ENCODE measurements at regions not wholly inside any gene's neighbourhood (a gene's known extent, or its start where the extent isn't known, plus 50 kb on each side); places are given as distances from the start of the nearest gene placed in this dataset.

GRCh38 chr6:40108736-40109135 lies 174.5 kb upstream of the MOCS1 start:
- TF ChIP-seq CTCF (IDR thresholded peaks at IDR 0.05) (no peak), POLR2A (IDR thresholded peaks at IDR 0.05) (no peak)
- H3K4me3 ChIP-seq (ENCODE audit: low read depth, poor library complexity, severe bottlenecking), result no peak overlapping the region
- intact Hi-C loops (cut with DNase I; ENCODE audit: low total_unique reads), result no loop called here
- DNase-seq (ENCODE audit: low spot score in 2 of 2), result no peak

- TF ChIP-seq CTCF (IDR thresholded peaks at IDR 0.05) (no peak), POLR2A (IDR thresholded peaks at IDR 0.05) (no peak)
- no peak overlapping the region for H3K4me3 ChIP-seq (ENCODE audit: low read depth, poor library complexity, severe bottlenecking)
- 78 to 84% methylated on average over 2 of the region's 2 CpGs for WGBS, 2 donors
- no peak for DNase-seq (ENCODE audit: low spot score in 2 of 2)
- intact Hi-C loops (cut with DNase I; ENCODE audit: low total_unique reads), result no loop called here
These were observed 172.6 kb upstream of the MOCS1 start for GRCh38 chr6:40106840-40107239.

- 75 to 83% methylated on average over 3 of the region's 3 CpGs for WGBS, 2 donors
- DNase-seq (ENCODE audit: low spot score in 2 of 2), result no peak
These were observed 164.5 kb upstream of the MOCS1 start for GRCh38 chr6:40098774-40099173.

GRCh38 chr6:40097590-40097989 lies 163.3 kb upstream of the MOCS1 start:
- WGBS, 2 donors, result 38 to 42% methylated on average over 2 of the region's 2 CpGs
- intact Hi-C loops (cut with DNase I; ENCODE audit: low total_unique reads), result no loop called here
- TF ChIP-seq CTCF (IDR thresholded peaks at IDR 0.05) (no peak), POLR2A (IDR thresholded peaks at IDR 0.05) (no peak)

More at GRCh38 chr6:40098774-40099173, 164.5 kb upstream of the MOCS1 start:
- TF ChIP-seq CTCF (IDR thresholded peaks at IDR 0.05) (no peak), POLR2A (IDR thresholded peaks at IDR 0.05) (no peak)
- intact Hi-C loops (cut with DNase I; ENCODE audit: low total_unique reads), result no loop called here
- no peak overlapping the region for H3K4me3 ChIP-seq (ENCODE audit: low read depth, poor library complexity, severe bottlenecking)

GRCh38 chr6:40083141-40083920 lies 149.1 kb upstream of the MOCS1 start:
- intact Hi-C loops (cut with DNase I; ENCODE audit: low total_unique reads), result no loop called here
- WGBS, 2 donors, result 65 to 78% methylated on average over 3 of the region's 3 CpGs
- no peak overlapping the region for H3K4me3 ChIP-seq (ENCODE audit: low read depth, poor library complexity, severe bottlenecking)
- TF ChIP-seq POLR2A (IDR thresholded peaks at IDR 0.05) (no peak), CTCF (IDR thresholded peaks at IDR 0.05) (no peak)
- DNase-seq (ENCODE audit: low spot score in 2 of 2), result no peak

More at GRCh38 chr6:40097590-40097989, 163.3 kb upstream of the MOCS1 start:
- H3K4me3 ChIP-seq (ENCODE audit: low read depth, poor library complexity, severe bottlenecking), result no peak overlapping the region
- DNase-seq (ENCODE audit: low spot score in 2 of 2), result no peak

Measured in lower leg skin (tissue), 4 donors.